Right kidney (tissue), 1 donor: ENCODE measurements at regions not wholly inside any gene's neighbourhood (a gene's known extent, or its start where the extent isn't known, plus 50 kb on each side); places are given as distances from the start of the nearest gene placed in this dataset.

ENCODE experiments used
- DNase-seq: peaks from one replicate; pipeline ENCODE4 v3.0.0-alpha.2; 2016

- DNase-seq, result no peak
These were observed 373.5 kb downstream of the KCTD12 start for GRCh38 chr13:76512721-76513145.

DNA sequence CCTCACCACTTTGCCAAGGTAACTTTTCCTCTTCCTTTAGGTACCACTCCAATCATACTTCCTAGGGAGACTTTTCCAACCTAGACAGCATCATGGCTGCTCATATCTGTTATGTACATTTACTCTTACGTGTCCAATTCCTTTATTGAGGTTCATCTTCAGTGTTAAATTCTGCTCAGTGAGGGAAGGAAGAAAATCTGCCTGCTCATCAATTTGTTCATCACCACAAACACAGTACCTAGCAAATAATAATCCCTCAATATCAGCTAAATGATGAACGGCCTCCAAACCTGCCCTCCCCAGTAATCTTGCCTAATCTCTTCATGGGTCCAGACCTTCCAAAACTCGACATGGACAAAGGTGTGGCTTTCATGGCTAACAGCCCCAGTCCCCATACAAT is 380.8 kb downstream of the KCTD12 start:
- DNase-seq, result no peak

DNA sequence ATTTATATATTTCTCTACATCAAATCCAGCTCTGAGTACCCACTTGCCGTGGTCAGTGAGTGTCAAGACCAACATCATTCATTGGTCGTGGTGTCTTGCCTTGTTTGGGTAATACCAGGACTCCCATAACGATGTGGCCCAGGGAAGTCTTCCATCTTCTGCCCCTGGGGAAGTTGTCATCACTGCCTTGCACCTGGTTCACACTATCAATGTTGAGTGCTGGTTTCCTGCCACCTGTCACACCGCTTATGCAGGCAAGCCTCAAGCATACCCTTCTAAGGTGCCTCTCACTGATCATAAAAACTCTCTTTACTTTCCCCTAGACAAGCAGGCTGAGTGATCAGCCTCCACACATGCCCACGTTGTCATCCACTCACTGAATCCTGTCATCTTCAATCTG is 382.4 kb downstream of the KCTD12 start:
- no peak for DNase-seq

DNA sequence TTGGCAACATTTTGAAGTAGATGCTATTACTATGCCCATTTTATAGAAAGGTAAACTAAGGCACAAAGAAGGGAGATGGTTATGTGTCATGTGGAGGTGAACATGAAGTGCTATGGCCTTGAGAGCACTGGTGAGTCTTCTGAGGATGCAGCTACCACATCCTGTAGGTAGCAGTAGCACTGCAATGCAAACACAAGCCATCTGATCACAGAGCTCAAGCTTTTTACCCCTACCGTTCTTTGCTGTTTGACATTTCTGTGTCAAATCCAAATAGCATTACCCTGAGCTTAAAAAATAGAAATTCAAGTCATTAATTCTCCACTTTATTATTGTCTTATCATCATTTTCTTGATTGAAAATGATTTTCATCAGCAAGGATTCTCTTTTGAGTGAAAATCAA is 382.9 kb downstream of the KCTD12 start:
- DNase-seq, result no peak

DNA sequence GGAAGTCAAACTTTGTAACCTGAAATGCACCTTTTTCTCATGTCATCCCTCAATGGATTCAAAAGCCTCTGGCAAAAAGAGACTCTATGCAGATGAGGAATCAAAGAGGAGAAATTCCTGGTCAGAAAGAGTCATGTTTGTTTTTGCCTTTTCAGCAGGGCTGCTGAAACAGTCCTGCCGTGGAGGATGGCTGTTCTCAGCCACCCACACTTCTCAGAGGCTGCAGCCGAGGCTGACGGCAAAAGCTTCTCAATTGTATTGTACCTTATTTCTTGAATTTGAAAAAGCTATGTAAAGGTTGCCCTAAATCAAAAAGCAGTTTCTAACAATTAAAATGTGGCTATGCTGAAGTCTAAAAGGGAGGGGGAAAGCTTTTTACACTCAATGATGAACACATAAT is 385.3 kb downstream of the KCTD12 start:
- DNase-seq, result no peak

DNA sequence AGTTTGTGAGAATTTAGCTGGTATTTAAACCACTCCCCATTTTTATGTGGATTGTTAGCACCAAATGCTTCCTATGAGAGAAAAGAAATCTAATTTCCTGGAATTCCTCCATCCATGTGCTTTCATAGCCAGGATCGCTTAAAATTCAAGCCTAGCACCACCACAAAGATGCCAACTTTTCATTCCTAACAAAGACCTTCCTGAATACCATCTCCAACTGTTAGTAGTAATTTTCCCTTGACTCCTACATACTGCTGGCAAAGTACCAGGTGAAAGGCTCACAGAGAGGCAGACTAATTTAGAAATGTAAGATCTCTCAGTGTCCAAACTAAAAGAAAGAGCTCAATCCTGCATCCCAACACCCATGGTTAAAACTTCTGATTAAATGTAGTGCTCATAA is 386.3 kb downstream of the KCTD12 start:
- DNase-seq, result no peak

DNA sequence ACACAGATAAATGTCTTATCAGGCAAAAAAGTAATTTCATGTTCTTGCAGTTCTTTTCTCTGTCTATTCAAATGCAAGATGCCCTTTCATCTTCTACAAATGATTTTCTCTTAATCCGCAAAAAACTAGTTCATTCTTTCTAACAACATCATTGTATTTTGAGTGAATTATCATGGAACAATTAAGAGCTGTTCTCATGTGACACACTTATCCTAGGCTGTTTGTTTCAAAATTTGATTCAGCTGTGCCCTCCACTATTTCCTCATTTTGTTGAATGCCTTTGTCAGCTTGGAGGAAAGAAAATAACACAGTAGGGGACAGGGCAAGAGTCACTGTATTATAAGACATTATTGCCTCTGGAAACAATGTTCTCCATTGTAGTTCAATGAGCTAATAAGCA is 396.9 kb downstream of the KCTD12 start:
- DNase-seq, result no peak

DNA sequence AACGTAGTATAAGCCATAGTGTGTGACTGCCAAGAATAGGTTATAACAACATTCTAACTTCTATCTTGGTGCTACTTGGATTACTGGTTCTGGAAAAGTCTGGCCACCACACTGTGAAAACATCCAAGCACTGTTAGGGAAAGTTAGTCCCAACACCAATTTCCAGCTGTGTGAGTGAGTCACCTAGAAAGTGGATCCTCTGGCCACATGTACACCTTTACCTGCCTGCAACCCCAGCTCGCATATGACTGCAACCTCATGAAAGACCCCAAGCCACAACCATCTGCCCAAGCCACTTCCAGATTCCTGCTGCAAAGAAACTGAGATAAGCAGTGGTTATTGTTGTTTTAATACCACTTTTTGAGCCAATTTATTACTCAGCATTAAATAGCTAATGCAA is 404.5 kb downstream of the KCTD12 start:
- DNase-seq, result no peak

- DNase-seq, result no peak
These were observed 411.2 kb downstream of the KCTD12 start for GRCh38 chr13:76474966-76475365.

GRCh38 chr13:76474356-76474755 is 411.8 kb downstream of the KCTD12 start:
- DNase-seq, result no peak

DNA sequence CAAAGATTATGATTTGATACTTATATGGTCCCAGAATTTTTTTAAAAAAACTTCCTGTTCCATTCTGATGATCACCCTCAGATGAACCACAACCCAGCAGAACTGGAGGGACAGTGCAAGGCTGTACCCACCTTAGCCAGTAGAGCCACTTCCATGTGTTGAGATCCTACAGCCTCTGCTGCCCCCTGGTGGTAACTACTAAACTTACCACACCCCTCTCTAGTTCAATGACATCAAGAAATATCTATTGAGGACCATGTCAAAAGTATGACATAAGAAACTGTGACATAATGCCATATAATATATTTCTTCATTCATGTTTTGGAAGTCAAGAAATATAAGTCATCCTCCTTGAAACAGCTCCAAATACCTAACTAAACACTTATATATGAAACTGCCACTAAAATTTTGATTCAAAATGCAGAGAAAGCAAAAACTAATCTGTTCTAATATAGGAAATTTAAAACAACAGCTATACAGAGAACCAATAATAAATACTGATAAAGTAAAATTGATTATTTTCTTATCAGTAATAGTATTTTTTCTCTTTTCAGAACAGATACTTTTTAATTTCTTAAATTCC is 412.6 kb downstream of the KCTD12 start:
- peak; percentile 38 for DNase-seq

- no peak for DNase-seq
These were observed 413.3 kb downstream of the KCTD12 start for GRCh38 chr13:76472916-76473315.

GRCh38 chr13:76471486-76471885 is 414.7 kb downstream of the KCTD12 start:
- no peak for DNase-seq

GRCh38 chr13:76470991-76471390 is 415.2 kb downstream of the KCTD12 start:
- no peak for DNase-seq

GRCh38 chr13:76466043-76466442 is 420.2 kb downstream of the KCTD12 start:
- no peak for DNase-seq

GRCh38 chr13:76463314-76463713 is 422.9 kb downstream of the KCTD12 start:
- no peak for DNase-seq

DNA sequence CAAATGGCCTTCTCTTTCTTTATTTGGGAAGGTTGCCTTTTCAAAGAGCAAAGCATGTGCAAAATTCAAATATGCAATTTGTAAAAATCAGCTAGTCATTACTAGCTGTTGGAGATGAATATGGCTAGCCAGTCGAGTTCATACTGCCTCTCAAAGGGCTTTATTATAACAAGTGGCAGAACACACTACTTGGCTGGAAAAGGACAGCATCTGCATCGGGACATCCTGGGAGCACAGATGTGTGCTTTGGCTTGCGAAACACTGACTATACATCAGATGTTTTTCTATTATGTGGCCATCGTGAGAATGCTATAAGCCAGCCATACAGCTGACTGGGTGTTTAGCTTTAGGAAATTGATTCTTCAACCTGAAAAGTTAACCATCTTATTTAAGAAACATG is 424.2 kb downstream of the KCTD12 start:
- no peak for DNase-seq

DNA sequence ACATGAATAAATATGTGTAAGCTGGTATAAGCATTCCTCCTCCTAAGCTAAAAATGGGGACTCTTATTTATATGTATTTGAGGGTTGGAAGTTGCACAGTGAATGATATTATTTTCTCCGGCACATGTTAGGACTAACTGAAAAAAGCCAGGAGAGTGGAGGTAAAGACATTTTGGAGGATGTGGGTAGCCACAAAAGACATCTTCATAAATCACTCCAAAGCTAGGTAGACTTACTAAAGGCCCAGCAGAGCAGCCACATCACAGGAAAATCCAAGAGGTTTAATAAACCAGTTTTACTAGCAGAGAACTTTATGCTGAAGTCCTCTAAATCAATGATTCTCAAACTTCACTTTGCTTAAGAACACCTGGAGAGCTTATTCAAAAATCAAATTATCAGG is 424.7 kb downstream of the KCTD12 start:
- no peak for DNase-seq

DNA sequence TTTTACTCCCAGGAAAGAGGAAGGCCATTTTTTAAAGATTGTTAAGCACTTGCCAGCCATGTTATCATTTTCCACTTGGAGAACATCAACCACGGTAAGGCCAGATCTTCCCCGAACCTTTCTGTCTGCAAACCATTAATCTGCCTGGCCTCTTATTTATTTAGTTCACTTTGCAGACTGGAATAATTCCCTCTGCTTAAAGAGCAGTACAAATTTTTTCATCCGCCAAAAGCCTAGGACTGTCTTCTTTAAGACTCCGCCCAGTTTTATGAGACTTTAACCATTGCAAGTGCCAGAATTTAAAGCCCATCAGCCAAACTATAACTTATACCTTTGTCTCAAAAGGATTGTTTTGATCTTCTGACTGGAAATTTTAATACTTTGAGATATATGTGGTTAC is 426.3 kb downstream of the KCTD12 start:
- DNase-seq, result no peak

- no peak for DNase-seq
These were observed 430.2 kb downstream of the KCTD12 start for GRCh38 chr13:76455960-76456359.

DNA sequence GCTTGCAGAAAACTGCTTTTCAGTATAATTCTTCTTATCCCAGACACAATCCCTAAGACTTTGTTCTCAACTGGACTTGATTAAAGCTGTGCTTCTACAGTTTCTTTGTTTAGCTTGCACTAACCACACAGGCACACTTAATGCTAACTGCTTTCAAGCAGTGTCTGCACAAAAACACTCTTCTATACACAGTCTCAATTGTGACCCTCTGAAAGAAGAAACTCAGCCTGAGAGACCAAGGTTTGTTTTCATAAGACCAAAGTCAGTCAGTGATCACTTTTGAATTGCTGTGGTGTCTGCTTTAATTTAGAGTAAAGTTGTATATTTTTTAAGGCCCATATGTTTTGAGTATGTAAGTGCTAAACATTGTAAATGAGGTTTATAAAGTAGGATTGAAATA is 431.2 kb downstream of the KCTD12 start:
- DNase-seq, result no peak

- no peak for DNase-seq
These were observed 436.5 kb downstream of the KCTD12 start for GRCh38 chr13:76449716-76450115.

DNA sequence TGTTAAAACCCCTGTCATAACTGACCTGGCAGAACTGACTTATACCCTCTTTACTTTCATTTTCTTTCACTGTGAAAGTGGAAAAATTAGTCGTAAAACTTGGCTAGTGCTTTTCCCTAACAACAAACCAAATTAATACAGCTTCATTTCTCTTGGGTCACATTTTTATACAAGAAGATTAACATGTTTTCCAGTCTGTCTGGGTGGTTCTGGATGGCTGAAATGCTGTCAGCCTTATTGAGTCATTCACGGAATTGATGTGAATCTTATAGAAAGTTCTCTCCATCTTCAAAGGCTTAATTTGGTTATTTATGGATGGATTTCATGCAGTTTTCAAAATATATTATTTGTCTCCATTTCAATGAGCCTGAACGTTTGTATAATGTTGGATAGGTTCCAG is 440.0 kb downstream of the KCTD12 start:
- DNase-seq, result no peak

GRCh38 chr13:76440568-76440967 is 445.6 kb downstream of the KCTD12 start:
- no peak for DNase-seq

DNA sequence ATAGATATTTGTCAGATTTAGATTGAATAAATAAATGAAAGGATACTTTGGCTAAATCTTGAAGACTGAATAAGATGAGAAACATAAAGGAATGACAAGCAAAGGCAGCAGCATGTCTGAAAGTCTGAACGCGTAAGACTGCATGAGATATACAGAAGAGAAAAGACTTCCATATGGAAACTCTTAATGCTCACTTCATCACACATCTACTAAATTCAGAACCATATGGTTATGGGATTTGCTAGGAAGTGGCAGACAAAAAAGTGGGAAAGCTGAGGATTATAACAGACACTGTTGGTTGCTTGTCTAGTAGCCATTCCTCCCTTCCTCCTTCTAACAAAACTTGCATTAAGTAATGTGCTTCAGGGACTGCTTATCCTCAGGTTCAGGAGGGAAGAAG is 446.7 kb downstream of the KCTD12 start:
- no peak for DNase-seq
